ENCODE measurements at regions not wholly inside any gene's neighbourhood (a gene's known extent, or its start where the extent isn't known, plus 50 kb on each side); places are given as distances from the start of the nearest gene placed in this dataset.
"Not testable (repeated sequence)": the region's sequence is repeated elsewhere in the genome, so short reads cannot be mapped to it uniquely, and the experiment has no call there.

DNA sequence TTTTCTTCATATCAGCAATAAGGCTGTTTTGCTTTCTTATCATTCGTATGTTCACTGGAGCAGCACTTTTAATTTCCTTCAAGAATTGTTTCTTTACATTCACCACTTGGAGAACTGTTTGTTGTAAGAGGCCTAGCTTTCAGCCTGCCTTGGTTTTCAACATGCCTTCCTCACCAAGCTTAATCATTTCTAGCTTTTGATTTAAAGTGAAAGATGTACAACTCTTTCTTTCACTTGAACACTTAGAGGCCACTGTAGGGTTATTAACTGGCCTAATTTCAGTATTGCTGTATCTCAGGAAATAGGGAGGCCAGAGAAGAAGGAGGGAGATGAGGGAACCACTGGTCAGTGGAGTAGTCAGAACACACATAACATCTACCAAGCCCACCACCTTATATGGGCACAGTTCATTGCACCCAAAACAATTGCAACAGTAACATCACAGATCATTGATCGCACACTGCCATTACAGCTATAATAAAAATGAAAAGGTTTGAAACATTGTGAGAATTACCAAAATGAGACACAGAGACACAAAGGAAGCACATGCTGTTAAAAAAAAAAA is 181.4 kb upstream of the TUBA3C start:
- no peaks in the 10 kb centered on the region for H3K27me3 ChIP-seq (replicated peaks; ENCODE audit: insufficient read depth)
- no peak overlapping the region for H3K27ac ChIP-seq
- no peaks in the 10 kb centered on the region for H3K36me3 ChIP-seq
- H3K4me3 ChIP-seq: no peak overlapping the region
- DNase-seq (ENCODE audit: low spot score) (no peak), ATAC-seq (ENCODE audit: insufficient number of reproducible peaks, low FRiP score, low read depth) (no peak)
- TF ChIP-seq, protein P1, sequence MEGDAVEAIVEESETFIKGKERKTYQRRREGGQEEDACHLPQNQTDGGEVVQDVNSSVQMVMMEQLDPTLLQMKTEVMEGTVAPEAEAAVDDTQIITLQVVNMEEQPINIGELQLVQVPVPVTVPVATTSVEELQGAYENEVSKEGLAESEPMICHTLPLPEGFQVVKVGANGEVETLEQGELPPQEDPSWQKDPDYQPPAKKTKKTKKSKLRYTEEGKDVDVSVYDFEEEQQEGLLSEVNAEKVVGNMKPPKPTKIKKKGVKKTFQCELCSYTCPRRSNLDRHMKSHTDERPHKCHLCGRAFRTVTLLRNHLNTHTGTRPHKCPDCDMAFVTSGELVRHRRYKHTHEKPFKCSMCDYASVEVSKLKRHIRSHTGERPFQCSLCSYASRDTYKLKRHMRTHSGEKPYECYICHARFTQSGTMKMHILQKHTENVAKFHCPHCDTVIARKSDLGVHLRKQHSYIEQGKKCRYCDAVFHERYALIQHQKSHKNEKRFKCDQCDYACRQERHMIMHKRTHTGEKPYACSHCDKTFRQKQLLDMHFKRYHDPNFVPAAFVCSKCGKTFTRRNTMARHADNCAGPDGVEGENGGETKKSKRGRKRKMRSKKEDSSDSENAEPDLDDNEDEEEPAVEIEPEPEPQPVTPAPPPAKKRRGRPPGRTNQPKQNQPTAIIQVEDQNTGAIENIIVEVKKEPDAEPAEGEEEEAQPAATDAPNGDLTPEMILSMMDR (IDR thresholded peaks at IDR 0.05): no peak
- no peaks in the 10 kb centered on the region for H3K9me3 ChIP-seq
- no peaks in the 10 kb centered on the region for H3K4me1 ChIP-seq (ENCODE audit: control insufficient read depth in 1 of 2, low read depth in 2 of 2)

GRCh38 chr13:19359697-19360096 is 178.1 kb upstream of the TUBA3C start:
- not testable (repeated sequence) for H3K27me3 ChIP-seq (replicated peaks; ENCODE audit: insufficient read depth); ATAC-seq (ENCODE audit: insufficient number of reproducible peaks, low FRiP score, low read depth); H3K4me3 ChIP-seq; H3K9me3 ChIP-seq; DNase-seq (ENCODE audit: low spot score); H3K27ac ChIP-seq; H3K4me1 ChIP-seq (ENCODE audit: control insufficient read depth in 1 of 2, low read depth in 2 of 2); H3K36me3 ChIP-seq

- no peak overlapping the region for H3K4me3 ChIP-seq
- no peak overlapping the region for H3K27ac ChIP-seq
- H3K36me3 ChIP-seq: no peaks in the 10 kb centered on the region
- DNase-seq (ENCODE audit: low spot score) (no peak), ATAC-seq (ENCODE audit: insufficient number of reproducible peaks, low FRiP score, low read depth) (no peak)
- no peaks in the 10 kb centered on the region for H3K4me1 ChIP-seq (ENCODE audit: control insufficient read depth in 1 of 2, low read depth in 2 of 2)
- H3K27me3 ChIP-seq (replicated peaks; ENCODE audit: insufficient read depth): no peaks in the 10 kb centered on the region
- TF ChIP-seq, protein P1 (IDR thresholded peaks at IDR 0.05): no peak
- H3K9me3 ChIP-seq: no peaks in the 10 kb centered on the region
These were observed 164.3 kb upstream of the TUBA3C start for GRCh38 chr13:19345916-19346422.

DNA sequence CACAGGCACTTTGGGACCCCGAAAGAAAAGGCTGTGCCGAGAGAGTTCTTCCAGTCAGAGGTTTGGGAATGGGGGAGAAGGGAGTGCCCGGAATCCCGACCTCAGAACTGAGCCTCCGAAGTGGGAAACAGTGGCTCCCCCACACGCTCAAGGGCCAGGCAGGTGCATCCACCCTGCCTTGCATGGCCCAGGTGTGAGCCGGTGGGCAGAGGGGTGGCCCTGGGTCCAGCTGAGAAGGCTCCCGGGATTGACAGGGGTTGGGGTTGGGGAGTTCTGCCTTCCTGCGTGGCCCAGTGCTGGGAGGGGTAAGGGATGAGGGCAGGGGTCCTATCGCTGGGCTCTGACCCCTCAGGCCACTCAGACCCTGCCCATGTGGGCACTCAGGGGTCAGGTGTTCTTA is 163.5 kb upstream of the TUBA3C start:
- H3K27ac ChIP-seq: no peak overlapping the region
- no peak for ATAC-seq (ENCODE audit: insufficient number of reproducible peaks, low FRiP score, low read depth)

GRCh38 chr13:19344585-19345120 is 163.0 kb upstream of the TUBA3C start:
- not testable (repeated sequence) for H3K27ac ChIP-seq; H3K9me3 ChIP-seq; ATAC-seq (ENCODE audit: insufficient number of reproducible peaks, low FRiP score, low read depth); H3K36me3 ChIP-seq; H3K4me1 ChIP-seq (ENCODE audit: control insufficient read depth in 1 of 2, low read depth in 2 of 2); DNase-seq (ENCODE audit: low spot score); H3K27me3 ChIP-seq (replicated peaks; ENCODE audit: insufficient read depth)
- peak overlapping the region; percentile 44 for H3K4me3 ChIP-seq

More for the DNA sequence above, 163.5 kb upstream of the TUBA3C start:
- Histone ChIP-seq H3K27me3 (replicated peaks; ENCODE audit: insufficient read depth) (no peaks in the 10 kb centered on the region), H3K36me3 (no peaks in the 10 kb centered on the region), H3K9me3 (no peaks in the 10 kb centered on the region), H3K4me3 (no peak overlapping the region), H3K4me1 (ENCODE audit: control insufficient read depth in 1 of 2, low read depth in 2 of 2) (no peaks in the 10 kb centered on the region)
- no peak for DNase-seq (ENCODE audit: low spot score)
- TF ChIP-seq, protein P1 (IDR thresholded peaks at IDR 0.05): no peak

- ATAC-seq (ENCODE audit: insufficient number of reproducible peaks, low FRiP score, low read depth) (no peak), DNase-seq (ENCODE audit: low spot score) (no peak)
- Histone ChIP-seq H3K4me1 (ENCODE audit: control insufficient read depth in 1 of 2, low read depth in 2 of 2) (no peaks in the 10 kb centered on the region), H3K36me3 (no peaks in the 10 kb centered on the region), H3K27me3 (replicated peaks; ENCODE audit: insufficient read depth) (no peaks in the 10 kb centered on the region), H3K9me3 (no peaks in the 10 kb centered on the region), H3K27ac (no peak overlapping the region), H3K4me3 (no peak overlapping the region)
- TF ChIP-seq, protein P1 (IDR thresholded peaks at IDR 0.05): no peak
These were observed 150.8 kb upstream of the TUBA3C start for GRCh38 chr13:19332378-19332777.
